NCI-H1436 (cell line): ENCODE measurements at regions not wholly inside any gene's neighbourhood (a gene's known extent, or its start where the extent isn't known, plus 50 kb on each side); places are given as distances from the start of the nearest gene placed in this dataset.
"Not testable (repeated sequence)": the region's sequence is repeated elsewhere in the genome, so short reads cannot be mapped to it uniquely, and the experiment has no call there.

ENCODE experiments used
- DNase-seq: peaks from one replicate; lab custom pipeline; 2025; lab: John Stamatoyannopoulos, UW

DNA sequence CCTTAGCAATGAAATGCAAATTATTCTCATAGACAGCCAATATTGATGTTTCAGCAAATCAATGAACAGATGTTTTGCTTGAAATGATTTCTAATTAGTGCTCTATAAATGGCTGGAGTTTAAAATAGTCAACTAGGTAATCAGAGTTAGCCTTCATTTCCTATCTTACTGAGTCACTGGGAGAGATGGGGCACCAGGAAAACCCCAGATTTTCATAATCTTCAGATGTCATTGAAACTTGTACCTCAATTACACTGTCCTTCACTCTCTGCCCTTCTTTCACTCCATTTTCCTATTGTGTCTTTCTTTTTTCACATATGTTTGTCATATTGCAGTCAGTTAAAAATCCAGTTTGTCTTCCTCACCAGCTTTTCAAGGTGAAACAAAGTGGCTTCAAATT, 92.7 kb downstream of the C12orf75 start:
- DNase-seq, result no peak

DNA sequence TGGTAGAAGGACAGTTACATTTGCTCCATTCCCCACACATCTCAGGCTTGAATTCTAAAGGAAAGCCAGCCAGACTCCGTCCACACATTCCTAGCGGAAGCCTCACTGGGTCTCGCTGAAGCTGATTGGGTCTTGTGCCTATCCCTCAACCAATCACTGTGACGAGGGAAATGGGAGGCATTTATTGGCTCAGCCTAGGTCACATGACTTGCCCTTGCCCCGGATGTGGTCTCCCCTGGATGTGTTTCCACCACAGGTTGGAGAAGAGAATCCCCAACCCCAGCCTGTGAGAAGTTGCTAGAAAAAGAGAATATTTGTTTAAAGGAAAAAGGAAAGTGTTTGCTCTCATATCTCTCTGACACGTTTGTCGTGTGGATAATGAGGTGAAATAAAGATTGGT, 93.4 kb downstream of the C12orf75 start:
- DNase-seq, result no peak

DNA sequence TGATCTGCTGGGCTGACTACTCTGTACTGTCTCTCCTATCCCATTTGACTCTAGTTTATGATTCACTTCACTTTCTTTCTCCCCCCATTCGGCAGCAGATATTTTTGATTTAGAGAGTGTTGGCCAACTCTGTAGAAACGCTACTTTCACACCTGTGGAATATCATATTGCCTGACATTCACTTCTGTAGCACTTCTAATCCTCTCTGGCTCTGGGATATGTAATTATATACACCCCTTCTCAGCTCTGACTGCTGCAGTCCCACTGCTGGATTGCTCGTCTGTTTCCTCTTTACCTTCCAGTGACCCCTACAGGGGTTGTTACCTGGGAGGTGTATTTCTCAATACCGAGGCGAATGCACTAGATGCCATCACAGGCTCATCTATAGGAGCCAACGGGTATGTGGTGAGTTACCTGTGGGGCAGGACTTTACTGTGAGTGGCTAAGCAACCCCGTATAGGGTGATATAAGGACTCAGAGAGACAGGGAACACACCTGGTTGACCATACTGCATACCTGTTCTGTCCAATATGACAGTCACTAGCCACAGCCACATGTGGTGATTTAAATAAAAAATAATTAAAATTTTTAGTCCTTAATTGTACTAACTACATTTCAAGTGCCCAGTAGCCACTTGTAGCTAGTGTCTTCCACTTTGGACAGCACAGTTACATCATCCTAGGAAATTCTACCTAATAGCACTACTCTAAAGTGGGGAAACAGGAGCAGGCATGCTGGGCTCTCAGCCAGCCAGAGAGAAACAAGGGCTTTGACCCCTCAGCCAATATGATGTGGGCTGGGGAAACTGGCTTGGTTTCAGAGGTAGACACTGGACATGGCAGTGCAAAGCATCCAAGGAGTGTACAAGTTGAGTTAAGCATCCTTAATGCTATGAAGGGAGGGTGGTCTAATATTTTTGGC, 95.0 kb downstream of the C12orf75 start:
- DNase-seq, result no peak

DNA sequence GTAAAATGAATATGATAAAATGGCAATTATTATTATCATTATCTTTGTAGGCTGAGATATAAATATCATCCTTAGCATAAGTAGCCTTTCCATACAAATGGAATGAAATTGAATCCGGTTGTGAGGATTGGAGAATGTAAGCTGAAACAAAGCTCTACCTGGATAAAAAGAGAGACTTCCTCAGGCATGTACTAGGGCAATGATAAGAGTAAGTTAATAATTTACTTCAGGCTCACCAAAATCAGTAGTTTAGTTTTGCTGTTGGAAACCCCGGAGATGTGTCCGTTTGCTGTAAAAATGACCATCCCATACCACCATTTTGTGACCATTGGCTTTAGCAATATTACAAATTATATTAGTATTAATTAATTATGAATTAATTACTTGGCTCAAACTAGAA, 96.3 kb downstream of the C12orf75 start:
- no peak for DNase-seq

DNA sequence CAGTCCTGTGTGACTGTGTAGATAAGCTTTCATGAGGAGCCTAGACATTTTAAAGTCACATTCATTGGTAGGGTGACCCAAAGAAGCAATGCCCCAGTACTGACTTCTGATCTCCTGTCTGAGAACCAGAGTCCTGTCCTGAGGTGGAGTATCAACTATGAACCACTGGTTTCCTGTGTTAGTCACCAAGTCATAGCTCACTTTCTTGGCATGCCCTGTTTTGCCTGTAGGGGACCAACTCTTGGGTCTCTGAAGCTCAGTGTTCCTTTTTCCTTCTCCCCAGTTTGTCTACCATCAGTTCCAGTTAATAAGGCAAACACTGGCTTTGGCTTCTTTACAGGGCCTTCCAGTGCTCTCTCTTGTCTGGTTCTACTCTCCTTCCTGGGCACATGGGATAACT, 97.4 kb downstream of the C12orf75 start:
- no peak for DNase-seq

DNA sequence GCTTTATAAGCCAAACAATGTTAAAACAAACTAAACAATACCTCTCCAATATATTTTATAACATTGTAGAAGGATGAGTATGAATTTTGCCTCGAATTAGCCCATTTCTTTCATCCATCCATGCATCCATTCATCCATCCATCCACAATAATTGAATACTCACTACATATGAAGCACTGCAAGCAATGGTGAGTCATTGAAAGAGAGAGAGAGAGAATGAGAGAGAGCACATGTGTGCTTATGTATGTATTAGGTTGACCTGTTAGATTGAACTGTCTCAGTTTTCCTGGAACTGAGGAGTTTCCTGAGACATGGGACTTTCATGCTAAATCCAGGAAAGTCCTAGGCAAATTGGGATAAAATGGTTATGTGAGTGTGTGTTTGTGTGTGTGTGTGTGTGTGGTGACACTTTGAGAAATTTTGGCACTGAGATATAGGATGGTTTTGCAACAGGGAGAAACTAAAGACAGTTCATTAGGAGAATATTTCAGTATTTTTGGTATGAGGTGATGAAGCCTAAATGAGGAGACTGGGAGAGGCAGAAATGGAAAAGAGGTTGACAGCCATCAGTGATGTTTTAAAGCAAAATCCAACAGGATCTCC, 98.4 kb downstream of the C12orf75 start:
- no peak for DNase-seq

DNA sequence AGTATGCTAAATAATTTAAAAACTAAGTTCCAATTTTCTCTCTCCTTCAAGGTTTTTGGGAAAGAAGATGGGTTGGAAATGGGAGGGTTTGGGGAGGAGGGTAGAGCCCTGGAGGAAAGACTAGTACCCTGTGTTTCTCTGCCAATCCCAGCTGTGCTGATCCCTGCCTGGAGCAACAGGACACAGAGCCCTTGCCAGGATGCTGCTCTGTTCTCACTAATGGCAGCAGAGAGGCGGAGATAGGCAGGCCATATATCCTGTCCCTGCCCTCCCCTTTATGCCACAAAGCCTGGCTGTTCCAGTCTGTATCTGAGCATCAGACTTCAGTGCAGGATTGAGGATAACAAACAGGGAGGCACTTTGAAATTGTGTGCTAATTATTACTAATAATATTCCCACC, 99.0 kb downstream of the C12orf75 start:
- no peak for DNase-seq

DNA sequence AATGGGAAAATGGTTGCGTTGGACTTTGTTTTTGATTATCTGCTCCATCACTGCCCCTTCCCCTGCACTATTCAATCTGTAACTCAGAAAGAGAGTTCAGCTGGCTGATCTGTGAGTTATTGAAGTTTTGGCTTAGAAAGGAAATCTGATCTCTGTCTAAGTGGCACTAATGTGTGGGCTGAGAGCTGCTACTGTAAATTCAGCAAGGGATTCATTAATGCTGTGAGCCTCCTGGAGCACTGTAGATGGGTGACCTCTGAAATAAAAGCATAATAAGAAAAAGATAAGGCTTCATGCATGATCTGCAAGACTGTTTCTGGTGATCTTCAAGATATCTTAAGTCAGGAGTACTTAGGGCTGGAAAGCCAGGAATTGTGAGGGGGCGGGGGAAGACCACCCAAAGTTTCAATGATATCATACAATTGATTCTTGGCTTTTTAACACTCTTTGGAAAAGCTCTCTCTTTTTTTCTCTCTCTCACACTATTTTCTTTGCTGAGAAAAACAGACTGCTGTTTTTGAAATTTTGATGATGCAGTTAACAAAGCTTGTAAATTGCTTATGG, 101.1 kb downstream of the C12orf75 start:
- peak; percentile 5 for DNase-seq

DNA sequence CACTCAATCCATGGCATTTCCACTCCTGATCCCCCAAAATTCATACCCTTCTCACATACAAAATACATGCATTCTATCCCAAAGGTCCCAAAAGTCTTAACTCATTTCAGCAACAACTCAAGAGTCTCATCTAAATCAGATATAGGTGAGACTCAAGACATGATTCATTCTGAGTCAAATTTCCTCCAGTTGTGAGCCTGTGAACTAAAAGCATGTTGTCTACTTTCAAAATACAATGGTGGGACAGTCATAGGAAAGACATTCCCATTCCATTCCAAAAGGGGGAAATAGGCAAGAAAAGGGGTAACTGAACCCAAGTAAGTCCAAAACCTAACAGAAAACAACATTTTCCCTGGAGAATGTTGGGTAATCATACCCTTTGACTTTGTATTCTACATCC, 103.3 kb downstream of the C12orf75 start:
- DNase-seq, result no peak

DNA sequence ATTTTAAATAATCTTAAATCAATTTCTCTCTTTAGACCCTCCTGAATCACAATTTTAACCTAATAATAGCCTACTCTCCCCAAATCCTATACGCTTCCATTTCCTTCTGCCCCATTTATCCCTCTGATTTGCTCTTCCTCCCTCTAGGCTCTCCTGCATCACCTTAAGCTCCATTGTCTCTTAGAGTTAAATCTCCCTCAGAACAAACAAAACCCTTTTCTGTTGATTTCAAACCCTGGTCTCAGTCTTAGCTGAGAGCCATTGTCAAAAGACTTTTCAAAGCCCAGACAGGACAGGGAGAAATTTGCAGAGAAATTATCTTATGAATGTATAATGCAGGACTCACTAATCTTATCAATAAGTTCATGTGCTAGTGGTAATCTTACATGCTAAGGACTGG, 106.1 kb downstream of the C12orf75 start:
- no peak for DNase-seq

DNA sequence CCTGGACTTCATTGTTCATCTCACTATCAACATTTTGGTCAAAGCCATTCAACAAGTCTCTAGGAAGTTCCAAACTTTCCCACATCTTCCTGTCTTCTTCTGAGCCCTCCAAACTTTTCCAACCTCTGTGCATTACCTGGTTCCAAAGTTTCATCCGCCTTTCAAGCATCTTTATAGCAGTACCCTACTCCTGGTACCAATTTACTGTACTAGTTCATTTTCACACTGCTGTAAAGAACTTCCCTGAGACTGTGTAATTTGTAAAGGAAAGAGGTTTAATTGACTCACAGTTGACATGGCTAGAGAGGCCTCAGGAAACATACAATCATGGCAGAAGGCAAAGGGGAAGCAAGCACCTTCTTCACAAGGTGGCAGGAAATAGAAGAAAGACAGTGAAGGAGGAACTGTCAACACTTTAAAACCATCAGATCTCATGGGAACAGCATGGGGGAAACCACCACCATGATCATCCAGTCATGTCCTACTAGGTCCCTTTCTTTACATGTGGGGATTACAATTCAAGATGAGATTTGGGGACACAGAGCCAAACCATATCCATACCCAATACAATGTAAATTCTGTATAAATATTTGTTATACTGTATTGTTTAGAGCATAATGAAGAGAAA, 109.7 kb downstream of the C12orf75 start:
- DNase-seq, result no peak

DNA sequence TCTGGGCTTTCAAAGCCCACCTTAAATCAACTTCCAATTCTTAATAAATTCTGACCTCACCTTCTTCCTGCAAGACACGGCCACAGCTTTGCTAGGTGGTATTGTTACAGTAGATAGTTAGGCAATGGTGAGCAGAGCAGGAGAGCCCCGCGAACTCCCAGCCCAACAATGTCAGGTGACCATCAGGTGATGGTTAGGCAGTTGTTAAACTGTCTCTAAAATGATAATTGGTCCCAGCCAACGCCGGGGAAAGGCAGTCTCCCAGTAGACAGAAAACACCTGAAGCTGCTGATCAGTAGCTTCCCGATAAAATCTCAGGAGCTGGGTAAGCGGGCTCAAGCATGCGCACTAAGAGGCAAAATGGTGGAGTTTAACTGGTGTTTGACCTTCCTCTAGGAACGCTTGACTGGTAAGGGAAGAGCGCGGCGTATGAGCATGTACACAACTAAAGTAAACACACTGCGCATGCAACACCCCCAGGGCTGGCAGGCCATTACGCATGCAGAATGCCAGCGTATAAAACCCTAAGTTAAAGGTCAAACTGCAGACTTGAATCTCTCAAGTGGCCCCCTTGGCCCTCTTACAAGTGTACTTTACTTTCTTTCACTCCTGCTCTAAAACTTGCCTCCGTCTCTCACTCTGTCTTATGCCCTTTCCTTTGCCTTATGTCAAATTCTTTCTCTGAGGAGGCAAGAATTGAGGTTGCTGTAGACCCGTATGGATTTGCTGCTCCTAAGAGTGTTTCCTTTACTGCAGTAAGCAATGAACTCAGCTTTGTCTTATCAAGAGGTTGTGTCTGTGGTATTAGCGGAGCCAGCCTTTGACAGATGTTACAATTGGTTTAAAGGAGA, 113.5 kb downstream of the C12orf75 start:
- DNase-seq, result no peak

DNA sequence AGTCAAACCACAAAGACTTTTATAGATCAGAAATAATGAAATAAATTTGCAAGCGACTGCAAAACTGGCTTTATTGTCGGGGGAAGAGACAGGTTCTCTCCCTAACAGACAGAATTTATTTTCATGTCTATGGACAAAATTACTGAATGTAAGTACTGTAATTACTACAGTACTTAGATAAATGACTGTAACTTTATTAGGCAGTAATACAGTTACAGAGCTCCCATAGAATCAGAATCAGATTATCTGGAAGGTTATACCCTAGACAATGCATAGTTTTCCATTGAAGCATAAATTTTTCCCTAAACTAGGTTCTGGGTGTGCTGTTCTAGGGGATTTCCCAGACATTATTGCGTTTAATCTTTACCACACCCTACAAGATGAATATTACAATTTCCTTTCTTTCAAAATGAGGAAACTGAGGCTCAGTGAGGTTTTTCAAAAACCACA, 114.2 kb downstream of the C12orf75 start:
- no peak for DNase-seq

DNA sequence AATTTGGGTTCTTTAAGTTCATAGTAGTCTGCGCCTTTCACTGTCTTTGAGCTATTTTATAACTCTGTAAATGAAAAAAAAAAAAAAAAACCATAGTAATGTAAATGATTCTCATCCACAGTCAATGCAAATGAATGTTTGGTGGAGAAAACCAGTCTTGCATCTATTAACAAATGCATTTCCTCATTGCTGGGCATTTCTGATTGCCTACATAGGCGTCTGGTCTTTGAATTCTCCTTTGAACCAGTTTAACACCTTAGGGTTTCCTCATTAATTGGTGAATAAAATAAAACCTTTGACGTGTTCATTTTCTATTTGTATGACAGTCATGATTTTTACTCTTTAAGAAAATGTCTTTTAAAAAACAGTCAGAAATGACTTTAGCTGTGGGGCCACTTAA, 114.8 kb downstream of the C12orf75 start:
- no peak for DNase-seq

DNA sequence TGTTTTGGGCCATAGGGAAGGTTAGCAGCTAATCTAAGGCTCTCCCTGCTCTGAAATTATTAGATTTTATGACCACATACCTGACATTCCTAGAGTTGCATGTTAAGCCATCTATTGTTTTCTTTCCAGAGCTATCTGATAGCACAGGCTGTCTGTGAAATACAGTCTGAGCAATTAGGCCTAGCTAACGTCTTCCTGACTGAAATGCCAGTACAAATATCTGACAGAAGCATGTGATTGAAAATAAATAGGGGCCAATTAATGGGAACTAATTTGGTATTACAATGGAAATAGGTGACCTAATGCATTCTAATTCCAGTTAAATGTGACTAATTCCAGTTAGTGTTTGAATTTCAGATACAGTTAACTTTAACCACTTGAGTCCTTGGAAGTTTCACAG, 115.2 kb downstream of the C12orf75 start:
- DNase-seq, result no peak

DNA sequence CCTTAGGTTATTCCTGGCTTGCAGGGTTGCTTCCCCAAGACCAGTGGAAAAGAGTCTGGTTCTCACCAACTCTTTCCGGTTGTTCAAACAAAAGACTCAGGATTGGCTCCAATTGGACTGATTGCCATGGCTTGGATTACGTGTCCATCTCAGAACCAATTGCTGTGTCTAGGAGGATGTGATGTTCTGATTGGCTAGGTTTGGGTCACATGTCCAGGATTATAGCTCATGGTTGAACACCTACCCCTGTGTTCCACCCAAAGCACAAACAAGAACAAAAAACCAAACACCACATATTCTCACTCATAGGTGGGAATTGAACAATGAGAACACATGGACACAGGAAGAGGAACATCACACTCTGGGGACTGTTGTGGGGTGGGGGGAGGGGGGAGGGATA, 116.0 kb downstream of the C12orf75 start:
- DNase-seq, result not testable (repeated sequence)

DNA sequence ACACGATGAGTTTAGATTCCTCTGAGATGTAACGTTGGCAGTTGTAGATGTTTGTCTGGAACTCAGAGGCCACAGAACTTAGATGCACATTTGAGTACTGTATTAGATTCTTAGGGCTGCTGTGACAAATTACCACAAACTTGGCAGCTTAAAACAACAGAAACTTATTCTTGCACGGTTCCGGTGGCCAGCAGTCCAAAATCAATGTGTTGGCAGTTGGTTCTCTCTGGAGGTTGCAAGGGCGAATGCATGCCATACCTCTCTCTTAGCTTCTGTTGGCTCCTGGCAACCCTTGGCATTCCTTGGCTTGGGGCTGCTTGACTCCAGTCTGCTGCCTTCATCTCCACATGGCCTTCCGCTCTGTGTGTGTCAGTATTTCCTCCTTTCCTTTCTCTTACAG, 118.9 kb downstream of the C12orf75 start:
- no peak for DNase-seq

DNA sequence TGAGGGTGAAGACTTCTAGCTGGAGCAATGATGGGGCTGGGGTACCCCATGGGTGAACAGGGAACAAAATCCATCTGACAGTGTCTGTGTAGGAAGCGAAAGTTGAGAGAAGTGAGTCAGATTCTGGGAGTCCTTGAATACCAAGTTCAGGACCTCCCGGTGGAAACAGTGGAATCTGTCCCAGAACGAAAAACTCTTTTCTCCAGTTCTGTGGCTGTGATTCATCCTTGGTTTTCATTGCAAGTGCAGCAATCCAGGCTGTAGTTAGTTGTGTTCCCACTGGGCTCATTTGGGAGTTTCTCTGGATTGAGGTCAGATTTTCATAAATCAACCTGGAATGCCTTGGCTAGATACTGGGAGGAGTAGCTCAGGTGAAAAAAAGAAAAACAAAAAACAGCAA, 120.7 kb downstream of the C12orf75 start:
- DNase-seq, result no peak

DNA sequence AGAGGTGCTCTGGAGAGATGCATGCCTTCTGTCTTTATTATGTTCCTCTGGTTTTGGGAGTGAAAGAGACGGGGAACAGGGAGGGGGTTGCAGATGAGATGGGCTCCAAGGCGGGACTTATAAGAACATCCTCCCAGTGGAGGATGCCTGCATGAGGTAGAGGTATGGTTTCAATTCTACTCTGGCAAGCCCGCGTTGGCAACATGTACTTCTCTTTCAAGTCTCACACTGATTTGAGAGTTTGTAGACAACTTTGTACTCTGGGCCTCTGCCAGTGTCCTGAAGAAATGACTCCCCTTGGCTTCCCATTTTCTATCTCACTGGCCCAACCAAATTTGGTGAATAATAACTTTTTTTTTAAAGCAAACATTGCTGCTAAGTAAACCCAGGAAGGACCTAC, 121.3 kb downstream of the C12orf75 start:
- DNase-seq, result no peak

DNA sequence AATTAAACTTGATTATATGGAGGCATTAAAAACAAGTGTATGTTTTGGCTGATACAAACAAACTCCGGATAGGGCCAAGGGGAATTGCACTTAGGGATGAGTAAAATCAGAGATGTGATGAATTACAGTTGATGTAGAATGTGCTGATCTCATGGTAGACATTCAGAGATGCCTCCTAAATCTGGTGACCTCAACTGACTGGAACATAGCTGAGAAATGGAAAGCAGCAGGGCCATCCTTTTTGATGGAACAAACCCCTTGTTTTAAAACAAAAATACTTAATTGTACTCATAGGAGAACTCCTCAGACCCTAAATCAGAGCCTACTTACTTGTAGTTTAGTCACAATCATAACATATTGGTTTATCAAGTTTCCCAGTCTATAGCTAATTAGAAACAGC, 122.8 kb downstream of the C12orf75 start:
- DNase-seq, result no peak

DNA sequence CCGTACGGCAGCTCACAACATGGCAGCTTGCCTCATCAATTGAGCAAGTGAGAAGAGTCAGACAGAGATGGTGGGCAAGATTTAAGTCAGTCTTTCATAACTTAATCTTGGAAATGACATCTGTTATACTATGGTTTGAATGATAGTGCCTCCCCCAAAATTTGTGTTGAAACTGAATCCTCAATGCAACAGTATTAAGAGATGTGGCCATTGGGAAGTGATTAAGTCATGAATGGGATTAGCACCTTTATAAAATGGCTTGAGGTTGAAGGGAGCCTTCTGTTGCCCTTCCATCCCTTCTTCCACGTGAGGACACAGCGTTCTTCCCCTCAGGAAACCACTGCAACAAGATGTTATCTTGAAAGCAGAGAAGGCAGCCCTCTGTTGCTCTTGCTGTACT, 124.2 kb downstream of the C12orf75 start:
- no peak for DNase-seq

DNA sequence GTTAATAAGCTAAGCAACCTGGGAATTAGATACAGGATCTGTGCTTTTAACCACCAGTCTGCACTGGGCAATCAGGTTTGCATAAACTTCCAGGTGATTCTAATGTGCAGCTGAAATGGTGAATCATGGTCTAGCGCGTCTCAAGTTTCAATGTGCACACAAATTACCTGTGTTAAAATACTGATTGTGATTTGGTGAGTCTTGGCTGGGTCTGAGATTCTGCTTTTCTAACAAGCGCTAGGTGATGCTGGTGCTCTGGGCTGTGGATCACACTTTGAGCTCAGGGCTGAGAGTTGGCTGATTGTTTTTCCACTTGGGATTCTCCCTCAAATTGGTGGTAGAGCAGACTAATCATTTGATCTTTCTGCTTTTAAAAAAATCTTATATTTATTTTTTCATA, 124.8 kb downstream of the C12orf75 start:
- DNase-seq, result peak; percentile 46
